Activated CD8-positive, alpha-beta memory T cell treated with anti-CD3 and anti-CD28 coated beads for 1 hour (primary cell): ENCODE measurements at regions not wholly inside any gene's neighbourhood (a gene's known extent, or its start where the extent isn't known, plus 50 kb on each side); places are given as distances from the start of the nearest gene placed in this dataset.
"Not testable (repeated sequence)": the region's sequence is repeated elsewhere in the genome, so short reads cannot be mapped to it uniquely, and the experiment has no call there.

Experiments
- DNase-seq, 2 donors: peaks; one replicate each; pipeline ENCODE4 v3.0.0-alpha.2; 2020; ENCODE audit warnings: low read depth in 1 of 2; ENCODE audit errors: extremely low read depth in 1 of 2

GRCh38 chr4:155474758-155475157, 98.0 kb upstream of the MAP9 start:
- no peak for DNase-seq

GRCh38 chr4:155473420-155474095, 96.8 kb upstream of the MAP9 start:
- DNase-seq: no peak

GRCh38 chr4:155468282-155468681, 91.5 kb upstream of the MAP9 start:
- no peak for DNase-seq

DNA sequence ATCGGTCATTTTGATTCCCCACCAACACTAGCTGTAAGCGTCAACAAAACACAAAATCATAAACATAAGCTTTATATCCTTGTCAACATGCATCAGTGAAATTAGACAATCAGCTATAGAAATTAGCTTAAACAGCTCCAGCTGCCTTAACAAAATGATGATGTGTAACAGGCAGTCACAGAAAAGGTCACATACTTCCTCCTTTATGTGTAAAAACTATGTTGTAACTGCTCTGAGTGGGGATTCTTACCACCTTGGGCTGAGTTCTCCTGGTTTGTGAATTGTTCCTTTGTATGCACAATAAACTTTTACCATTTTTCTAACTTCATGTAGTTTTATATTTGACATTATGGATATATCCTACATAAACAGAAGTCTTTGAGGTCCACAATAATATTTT, 73.9 kb upstream of the MAP9 start:
- DNase-seq: no peak

- no peak for DNase-seq
Observed at GRCh38 chr4:155445306-155445705, 68.5 kb upstream of the MAP9 start.

DNA sequence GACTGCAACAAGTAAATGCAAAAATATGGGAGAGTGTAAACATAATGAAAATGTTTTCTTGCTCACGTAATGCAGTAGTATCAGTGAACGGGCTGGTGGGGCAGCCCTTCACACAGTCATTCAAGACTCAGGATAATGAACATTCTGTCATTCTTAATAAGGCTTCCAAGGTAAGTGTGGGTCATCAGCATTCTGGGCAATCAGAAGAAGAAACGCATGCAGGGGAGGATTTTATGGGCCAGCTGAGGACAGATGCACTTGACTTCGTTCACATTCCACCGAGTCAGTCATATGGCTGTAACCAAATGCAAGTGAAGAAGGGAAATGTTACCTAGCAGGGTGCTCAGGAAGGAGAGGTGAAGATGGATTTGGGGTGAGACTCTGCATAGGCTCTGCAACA, 68.0 kb upstream of the MAP9 start:
- no peak for DNase-seq

GRCh38 chr4:155442267-155443105, 65.7 kb upstream of the MAP9 start:
- DNase-seq: peak in 1 of 2 donors; percentile 31

DNA sequence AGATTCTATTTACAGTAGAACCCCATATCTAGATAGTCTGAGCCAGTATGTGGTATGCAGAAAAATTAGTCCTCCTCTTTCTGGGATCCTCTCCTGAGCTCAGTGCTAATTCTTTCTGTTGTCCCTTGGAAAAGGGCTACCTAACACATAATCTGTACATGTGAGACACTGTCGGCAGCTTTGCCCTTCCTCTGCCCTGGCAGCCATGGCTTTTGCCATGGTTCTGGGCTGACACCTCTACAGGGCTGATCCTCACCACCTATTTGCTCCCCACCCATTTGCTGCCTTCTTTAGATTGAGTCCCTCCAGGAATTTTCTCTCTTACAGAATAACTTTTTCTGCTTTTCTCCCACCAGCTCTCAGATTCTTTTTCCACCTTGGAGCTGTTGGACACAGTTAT, 64.7 kb upstream of the MAP9 start:
- no peak for DNase-seq

GRCh38 chr4:155439760-155440159, 63.0 kb upstream of the MAP9 start:
- not testable (repeated sequence) for DNase-seq

DNA sequence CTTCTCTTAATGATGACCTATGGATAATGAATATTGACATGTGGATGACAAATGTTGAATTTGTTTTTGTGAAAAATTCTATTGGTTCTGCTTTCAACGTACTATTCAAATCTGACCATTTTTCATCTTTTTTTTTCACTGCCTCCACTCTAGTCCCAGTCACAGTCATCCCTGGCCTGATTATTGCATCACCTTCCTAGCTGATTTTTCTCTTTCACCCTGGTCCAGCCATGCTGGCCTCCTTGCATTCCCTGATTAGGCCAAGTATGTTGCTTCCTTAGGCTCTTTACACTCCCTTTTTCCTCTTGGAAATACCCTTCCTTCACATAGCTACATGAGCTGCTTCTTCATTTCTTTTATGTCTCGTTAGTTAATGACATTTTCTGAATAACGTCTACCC, 58.1 kb upstream of the MAP9 start:
- DNase-seq: no peak

- no peak for DNase-seq
Observed at GRCh38 chr4:155434366-155434765, 57.6 kb upstream of the MAP9 start.

DNA sequence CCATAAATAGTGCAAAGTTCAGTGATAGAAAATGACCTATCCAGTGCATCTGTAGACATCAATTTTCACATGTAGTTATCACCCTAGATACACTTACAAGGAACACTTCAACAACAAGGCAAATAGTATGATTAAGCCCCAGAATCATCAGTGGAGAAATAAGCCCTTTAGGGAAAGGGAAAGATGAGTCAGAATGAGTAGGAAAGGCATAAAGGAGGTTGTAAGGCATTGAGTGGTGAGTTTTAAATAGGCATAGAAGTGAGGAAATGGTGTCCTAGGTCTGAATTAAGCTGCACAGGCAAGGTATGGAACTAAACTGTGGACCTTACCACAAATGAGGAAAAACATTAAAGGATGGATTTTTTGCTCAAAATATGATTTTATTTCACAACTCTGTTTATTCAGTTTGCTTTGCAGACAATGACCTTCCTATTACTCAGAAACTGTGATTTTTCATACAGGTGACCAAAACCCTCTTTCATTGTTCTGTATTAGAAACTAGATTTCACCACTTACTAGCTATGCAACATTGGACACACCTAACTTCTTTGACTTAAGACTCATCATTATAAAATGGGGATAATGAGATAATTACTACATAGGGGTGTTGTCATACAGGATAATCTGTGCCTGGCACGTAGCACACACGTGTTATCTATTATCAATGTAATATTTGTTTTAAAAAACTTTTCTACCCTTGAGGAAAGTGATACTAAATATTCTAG, 57.0 kb upstream of the MAP9 start:
- no peak for DNase-seq

GRCh38 chr4:155430895-155431795, 54.4 kb upstream of the MAP9 start:
- DNase-seq: no peak

- no peak for DNase-seq
Observed at GRCh38 chr4:155428128-155428527, 51.4 kb upstream of the MAP9 start.

DNA sequence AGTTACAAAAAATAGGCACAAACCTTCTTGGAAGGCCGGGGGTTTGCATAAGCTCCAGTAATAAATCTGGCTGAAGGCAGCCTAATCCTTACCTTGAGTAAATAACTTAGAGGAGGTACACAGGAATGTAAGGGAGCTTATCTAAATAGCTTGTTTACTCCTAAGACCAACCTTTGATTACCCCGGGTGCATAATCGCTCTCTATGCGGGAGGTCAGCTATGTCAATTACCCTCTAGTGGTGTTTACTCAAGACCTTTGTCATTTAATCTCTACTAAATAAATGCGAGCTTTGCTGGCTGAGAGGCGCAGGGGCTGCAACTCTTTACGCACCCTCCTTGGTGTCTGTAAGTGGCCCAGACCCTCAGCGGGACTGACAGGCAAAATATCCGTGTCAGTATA, 50.2 kb upstream of the MAP9 start:
- DNase-seq: no peak
